ACC112 (cell line): ENCODE measurements at regions not wholly inside any gene's neighbourhood (a gene's known extent, or its start where the extent isn't known, plus 50 kb on each side); places are given as distances from the start of the nearest gene placed in this dataset.

Experiments
- H2AFZ ChIP-seq: fragments of 200-600 bp; sonication (generic); one replicate; pipeline ENCODE4 v1.6.0; 2017; ENCODE audit warnings: antibody characterized with exemption, low read length; ENCODE audit not compliant: unreplicated experiment
- H3K27ac ChIP-seq: fragments of 200-600 bp; sonication (generic); 2 replicates; pipeline ENCODE4 v1.5.1; 2014; ENCODE audit warnings: low read depth, mild to moderate bottlenecking, antibody characterized with exemption, low read length, moderate library complexity
- H3K27me3 ChIP-seq: fragments of 200-600 bp; sonication (generic); 2 replicates; pipeline ENCODE4 v1.6.1; 2014; ENCODE audit warnings: mild to moderate bottlenecking, antibody characterized with exemption, low read length, moderate library complexity, mixed read lengths; ENCODE audit not compliant: insufficient read depth
- H3K36me3 ChIP-seq: fragments of 200-600 bp; sonication (generic); 2 replicates; pipeline ENCODE4 v1.6.1; 2016; ENCODE audit warnings: mild to moderate bottlenecking, antibody characterized with exemption, low read length, moderate library complexity, mixed read lengths; ENCODE audit not compliant: insufficient read depth
- H3K4me1 ChIP-seq: fragments of 200-600 bp; sonication (generic); one replicate; pipeline ENCODE4 v1.6.1; 2016; ENCODE audit warnings: low read length, mixed read lengths; ENCODE audit not compliant: insufficient read depth, unreplicated experiment, control insufficient read depth
- H3K4me3 ChIP-seq: fragments of 200-600 bp; sonication (generic); 2 replicates; pipeline ENCODE4 v1.5.1; 2014; ENCODE audit warnings: mild to moderate bottlenecking, low read depth, low read length
- H3K79me2 ChIP-seq: fragments of 200-600 bp; sonication (generic); one replicate; pipeline ENCODE4 v1.6.0; 2016; ENCODE audit warnings: low read length; ENCODE audit not compliant: control insufficient read depth, unreplicated experiment, insufficient read depth

DNA sequence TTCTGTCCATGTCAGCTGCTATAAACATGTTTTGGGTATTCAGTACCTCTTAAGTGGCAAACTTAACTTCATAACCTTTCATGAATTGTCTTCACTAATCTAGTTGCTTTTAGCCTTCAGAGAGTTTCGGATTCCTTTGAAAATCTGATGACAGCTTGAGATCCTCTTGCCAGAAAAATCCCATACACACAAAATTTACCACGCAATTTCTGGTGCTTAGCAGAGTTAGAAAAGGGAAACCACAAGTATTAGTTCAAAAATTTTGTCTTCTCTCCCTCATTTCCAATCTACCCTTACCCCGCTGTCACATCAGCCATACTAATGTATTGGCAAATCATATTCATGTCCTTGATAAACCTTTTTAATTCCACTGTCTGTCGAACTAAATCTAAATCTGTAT is 72.7 kb upstream of the TMEM106B start:
- no peak overlapping the region for H2AFZ ChIP-seq
- peaks cover 13% of the 10 kb centered on the region for H3K27me3 ChIP-seq
- H3K36me3 ChIP-seq = no peaks in the 10 kb centered on the region
- H3K4me1 ChIP-seq = no peaks in the 10 kb centered on the region
- H3K4me3 ChIP-seq = no peak overlapping the region
- H3K79me2 ChIP-seq = no peaks in the 10 kb centered on the region
- no peak overlapping the region for H3K27ac ChIP-seq

DNA sequence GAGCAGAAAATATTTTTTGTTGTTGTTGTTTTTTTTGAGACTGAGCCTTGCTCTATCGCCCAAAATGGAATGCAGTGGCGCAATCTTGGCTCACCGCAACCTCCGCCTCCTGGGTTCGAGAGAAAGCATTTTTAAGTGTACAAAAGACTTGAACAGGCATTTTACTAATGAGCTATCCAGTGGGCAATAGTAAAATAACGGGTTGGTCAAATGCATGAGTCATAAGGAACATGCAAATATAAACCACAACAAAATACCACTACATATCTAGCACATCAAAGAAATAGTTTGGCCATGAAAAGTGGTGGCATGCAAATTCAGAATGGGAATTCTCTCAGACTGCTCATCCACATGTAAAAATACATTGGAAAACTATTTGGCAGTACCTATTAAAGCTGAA is 71.7 kb upstream of the TMEM106B start:
- Histone ChIP-seq H2AFZ (no peak overlapping the region), H3K27ac (no peak overlapping the region), H3K27me3 (peaks cover 13% of the 10 kb centered on the region), H3K4me1 (no peaks in the 10 kb centered on the region), H3K79me2 (no peaks in the 10 kb centered on the region), H3K36me3 (no peaks in the 10 kb centered on the region), H3K4me3 (no peak overlapping the region)

DNA sequence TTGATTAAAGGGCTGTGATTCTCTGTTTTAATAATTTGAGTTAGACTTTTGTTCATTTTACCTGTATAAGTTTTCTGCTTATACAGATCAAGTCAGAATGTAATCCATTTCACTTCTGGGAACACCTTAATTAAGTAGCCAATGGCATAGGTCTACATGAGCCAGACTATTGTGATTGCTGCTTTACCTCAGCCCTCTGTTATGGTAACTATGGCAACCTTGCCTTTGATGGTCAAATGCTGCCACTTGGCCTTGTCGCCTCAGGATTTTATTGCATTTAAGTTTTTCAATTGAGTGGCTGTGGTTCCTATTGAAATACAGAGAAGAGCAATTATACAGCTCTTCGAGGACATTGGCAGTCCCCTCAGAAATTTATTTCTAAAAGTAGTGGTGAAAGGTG is 64.3 kb upstream of the TMEM106B start:
- no peaks in the 10 kb centered on the region for H3K79me2 ChIP-seq
- no peak overlapping the region for H2AFZ ChIP-seq
- H3K27ac ChIP-seq = no peak overlapping the region
- H3K27me3 ChIP-seq = peaks cover 28% of the 10 kb centered on the region
- H3K36me3 ChIP-seq = no peaks in the 10 kb centered on the region
- no peaks in the 10 kb centered on the region for H3K4me1 ChIP-seq
- H3K4me3 ChIP-seq = no peak overlapping the region

DNA sequence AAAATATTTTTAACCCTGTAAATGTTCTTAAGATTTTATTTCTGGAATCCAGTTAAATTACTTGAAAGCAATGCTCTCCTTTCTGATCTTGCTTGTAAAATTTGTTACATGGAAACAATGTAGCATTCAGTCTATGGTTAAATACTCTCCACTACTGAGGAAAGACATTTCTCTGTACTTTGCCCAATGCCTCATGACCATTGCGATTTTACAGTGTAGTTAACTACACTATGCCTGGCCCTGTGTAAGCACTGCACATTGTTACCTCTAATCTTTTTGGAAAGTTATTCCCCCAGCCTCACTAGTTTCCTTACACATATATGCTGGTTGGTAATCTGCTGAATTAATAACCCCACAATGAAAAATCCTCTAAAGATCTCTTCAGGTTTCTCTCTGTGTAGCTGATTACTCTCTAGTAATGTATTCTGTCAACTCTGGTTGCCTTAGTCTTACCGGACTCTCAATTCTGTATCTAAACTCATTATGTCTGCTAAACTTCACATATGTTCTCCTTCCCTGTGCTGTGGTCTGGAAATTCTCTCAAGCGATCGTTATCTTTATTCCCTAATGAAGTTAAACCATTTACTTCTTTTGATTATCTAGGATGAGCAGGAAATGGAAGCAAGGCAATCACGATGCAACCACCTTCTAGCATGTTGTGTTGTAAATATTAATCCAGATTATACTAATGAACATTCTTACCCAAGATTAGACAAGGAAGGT is 58.7 kb upstream of the TMEM106B start:
- Histone ChIP-seq H3K4me1 (no peaks in the 10 kb centered on the region), H3K79me2 (no peaks in the 10 kb centered on the region), H2AFZ (no peak overlapping the region), H3K27me3 (peaks cover 21% of the 10 kb centered on the region; the same call in 1 of the 2 replicates), H3K4me3 (no peak overlapping the region), H3K27ac (no peak overlapping the region), H3K36me3 (no peaks in the 10 kb centered on the region)

DNA sequence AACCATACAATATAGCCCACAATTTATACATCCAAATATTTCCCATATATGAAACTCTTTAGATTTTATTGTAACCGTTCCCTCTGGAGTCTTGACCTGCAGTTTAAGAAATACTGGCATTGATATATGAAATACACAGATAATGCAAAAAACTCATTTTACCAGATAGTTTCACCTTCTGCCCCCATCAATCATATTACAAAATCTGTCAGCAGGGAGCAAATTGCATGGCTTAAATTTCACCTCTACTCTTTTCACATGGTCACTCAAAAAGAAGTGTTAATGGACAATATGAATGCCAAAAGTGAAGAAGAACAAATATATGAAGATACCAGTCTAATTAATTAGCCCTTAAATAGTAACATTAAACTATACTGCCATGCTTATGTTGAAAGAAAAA is 57.0 kb upstream of the TMEM106B start:
- no peaks in the 10 kb centered on the region for H3K36me3 ChIP-seq
- H3K79me2 ChIP-seq = no peaks in the 10 kb centered on the region
- no peak overlapping the region for H3K4me3 ChIP-seq
- no peak overlapping the region for H3K27ac ChIP-seq
- 0 out of 2 replicates have a peak, but pooled peaks cover 6% of the 10 kb centered on the region for H3K27me3 ChIP-seq
- no peaks in the 10 kb centered on the region for H3K4me1 ChIP-seq
- no peak overlapping the region for H2AFZ ChIP-seq

DNA sequence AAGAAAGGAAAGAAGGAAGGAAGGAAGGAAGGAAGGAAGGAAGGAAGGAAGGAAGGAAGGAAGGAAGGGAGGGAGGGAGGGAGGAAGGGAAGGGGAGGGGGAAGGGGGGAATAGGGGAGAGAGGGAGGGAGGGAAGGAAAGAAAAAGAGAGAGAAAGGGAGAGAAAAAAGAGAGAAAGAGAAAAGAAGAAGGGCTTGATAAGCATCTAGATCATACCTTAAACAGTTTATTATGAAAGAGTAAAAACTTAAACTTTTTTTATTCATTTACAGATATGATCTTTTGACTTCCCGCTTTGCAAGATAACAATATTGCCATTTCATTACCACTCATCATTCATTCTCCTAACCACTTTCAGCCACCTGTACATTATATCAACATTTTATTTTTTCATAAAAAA is 53.6 kb upstream of the TMEM106B start:
- Histone ChIP-seq H3K27me3 (no peaks in the 10 kb centered on the region), H3K4me3 (no peak overlapping the region), H3K27ac (no peak overlapping the region), H2AFZ (no peak overlapping the region), H3K4me1 (peaks cover 8% of the 10 kb centered on the region), H3K79me2 (no peaks in the 10 kb centered on the region), H3K36me3 (no peaks in the 10 kb centered on the region)

DNA sequence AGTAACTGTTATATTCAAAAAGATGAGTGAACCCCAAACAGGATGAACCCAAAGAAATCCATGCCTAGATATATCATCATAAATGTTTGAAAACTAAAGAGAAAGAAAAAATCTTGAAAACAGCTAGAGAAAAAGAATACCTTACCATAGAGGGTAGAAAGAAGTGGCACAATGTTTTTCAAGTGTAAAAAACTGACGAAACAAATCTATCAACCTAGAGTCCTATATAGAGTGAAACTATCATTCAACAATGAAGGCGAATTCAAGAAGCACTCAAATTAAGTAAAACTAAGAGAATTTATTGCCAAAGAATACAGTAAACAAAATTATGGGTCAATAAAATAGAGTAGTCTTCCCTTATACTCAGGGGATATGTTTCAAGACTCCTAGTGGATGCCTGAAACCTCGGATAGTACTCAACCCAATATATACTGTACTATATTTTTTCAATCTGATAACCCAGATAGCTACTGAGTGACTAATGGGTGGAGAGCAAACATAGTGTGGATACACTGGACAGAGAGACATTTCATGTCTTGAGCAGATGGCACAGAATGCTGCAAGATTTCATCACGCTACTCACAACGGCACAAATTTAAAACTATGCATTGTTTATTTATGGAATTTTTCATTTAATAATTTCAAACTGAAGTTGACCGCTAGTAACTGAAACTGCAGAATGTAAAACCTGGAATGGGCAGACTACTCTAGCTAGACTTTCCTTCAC is 52.6 kb upstream of the TMEM106B start:
- H3K4me1 ChIP-seq = peaks cover 13% of the 10 kb centered on the region
- no peaks in the 10 kb centered on the region for H3K36me3 ChIP-seq
- H3K4me3 ChIP-seq = no peak overlapping the region
- no peak overlapping the region for H3K27ac ChIP-seq
- H2AFZ ChIP-seq = no peak overlapping the region
- no peaks in the 10 kb centered on the region for H3K79me2 ChIP-seq
- no peaks in the 10 kb centered on the region for H3K27me3 ChIP-seq

DNA sequence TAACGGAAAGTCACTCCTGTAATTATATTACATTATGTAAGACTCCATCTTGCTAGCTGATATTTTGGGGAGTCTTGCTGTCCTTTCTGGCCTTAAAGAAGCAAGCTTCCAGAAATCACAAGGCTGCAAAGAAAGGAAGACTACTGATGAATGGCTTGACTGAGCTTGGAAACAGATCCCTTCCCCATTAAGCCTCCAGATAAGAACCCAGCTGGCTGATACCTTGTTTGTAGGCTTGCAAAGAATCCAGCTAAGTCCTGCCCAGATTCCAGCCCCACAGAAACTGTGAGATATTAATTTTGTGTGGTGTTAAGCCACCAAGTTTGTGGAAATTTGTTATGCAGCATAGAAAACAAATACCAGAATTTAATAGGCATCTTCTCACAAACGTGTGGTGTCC is 49.9 kb upstream of the TMEM106B start:
- H3K27me3 ChIP-seq = no peaks in the 10 kb centered on the region
- H3K27ac ChIP-seq = no peak overlapping the region
- peaks cover 13% of the 10 kb centered on the region for H3K4me1 ChIP-seq

More for the DNA sequence above, 49.9 kb upstream of the TMEM106B start:
- H3K36me3 ChIP-seq = no peaks in the 10 kb centered on the region
- no peaks in the 10 kb centered on the region for H3K79me2 ChIP-seq
- no peak overlapping the region for H2AFZ ChIP-seq
- H3K4me3 ChIP-seq = no peak overlapping the region
